GM23338 (cell line): ENCODE measurements at regions not wholly inside any gene's neighbourhood (a gene's known extent, or its start where the extent isn't known, plus 50 kb on each side); places are given as distances from the start of the nearest gene placed in this dataset.

Experiments
- ATAC-seq: fragments of 200-7000 bp; cut with Tn5 transposase; 3 replicates; pipeline ENCODE4 v1.9.1; 2020
- DNase-seq: peaks from one replicate; pipeline ENCODE4 v3.0.0-alpha.2; 2015; ENCODE audit warnings: low spot score
- H2AFZ ChIP-seq: fragments of 200-600 bp; sonication (generic); 2 replicates; pipeline ENCODE4 v1.8.0; 2016; ENCODE audit warnings: antibody characterized with exemption, mild to moderate bottlenecking, moderate library complexity
- H3F3A ChIP-seq: fragments of 200-600 bp; sonication (generic); replicated peaks from 2 replicates; pipeline ENCODE4 v1.8.0; 2017; ENCODE audit warnings: antibody characterized with exemption, mixed run types, low read depth
- H3K27ac ChIP-seq: fragments of 200-600 bp; sonication (generic); 2 replicates; pipeline ENCODE4 v1.6.1; 2016; ENCODE audit warnings: low read depth
- H3K27me3 ChIP-seq: fragments of 200-600 bp; sonication (generic); 2 replicates; pipeline ENCODE4 v1.8.0; 2016; ENCODE audit warnings: mild to moderate bottlenecking, mixed run types, moderate library complexity; ENCODE audit not compliant: insufficient read depth
- H3K36me3 ChIP-seq: fragments of 200-600 bp; sonication (generic); 2 replicates; pipeline ENCODE4 v1.8.0; 2016; ENCODE audit warnings: mild to moderate bottlenecking; ENCODE audit not compliant: insufficient read depth
- H3K4me1 ChIP-seq: fragments of 200-600 bp; sonication (generic); 2 replicates; pipeline ENCODE4 v1.8.0; 2016; ENCODE audit warnings: mild to moderate bottlenecking, moderate library complexity; ENCODE audit not compliant: insufficient read depth
- H3K4me2 ChIP-seq: fragments of 200-600 bp; sonication (generic); 2 replicates; pipeline ENCODE4 v1.7.1; 2017; ENCODE audit warnings: mixed run types
- H3K4me3 ChIP-seq: fragments of 200-600 bp; sonication (generic); 2 replicates; pipeline ENCODE4 v1.6.1; 2016; ENCODE audit warnings: mixed run types
- H3K79me2 ChIP-seq: fragments of 200-600 bp; sonication (generic); replicated peaks from 2 replicates; pipeline ENCODE4 v1.8.0; 2017; ENCODE audit warnings: mild to moderate bottlenecking; ENCODE audit not compliant: insufficient read depth
- H3K9me2 ChIP-seq: fragments of 200-600 bp; sonication (generic); 2 replicates; pipeline ENCODE4 v1.8.0; 2017; ENCODE audit not compliant: insufficient read depth
- H4K20me1 ChIP-seq: fragments of 200-600 bp; sonication (generic); replicated peaks from 2 replicates; pipeline ENCODE4 v1.8.0; 2017; ENCODE audit warnings: mild to moderate bottlenecking; ENCODE audit not compliant: insufficient read depth
- H3K27ac Mint-ChIP-seq: 2 replicates; pipeline ENCODE4 v1.8.0; 2020; ENCODE audit warnings: inconsistent platforms, mild to moderate bottlenecking, moderate library complexity, mixed read lengths
- H3K27me3 Mint-ChIP-seq: 3 replicates; pipeline ENCODE4 v1.8.0; 2022; ENCODE audit warnings: low read depth, mild to moderate bottlenecking, moderate library complexity, mixed read lengths, inconsistent platforms; ENCODE audit not compliant: insufficient read depth, poor library complexity
- H3K36me3 Mint-ChIP-seq: 3 replicates; pipeline ENCODE4 v1.8.0; 2021; ENCODE audit warnings: low read depth, mild to moderate bottlenecking, inconsistent platforms, moderate library complexity, mixed read lengths
- H3K4me1 Mint-ChIP-seq: 3 replicates; pipeline ENCODE4 v1.8.0; 2020; ENCODE audit warnings: mild to moderate bottlenecking, inconsistent platforms, mixed read lengths
- H3K4me3 Mint-ChIP-seq: 3 replicates; pipeline ENCODE4 v1.8.0; 2021; ENCODE audit warnings: moderate library complexity, mild to moderate bottlenecking, inconsistent platforms, mixed read lengths
- H3K9me3 Mint-ChIP-seq: 3 replicates; pipeline ENCODE4 v1.8.0; 2020; ENCODE audit warnings: moderate library complexity, mild to moderate bottlenecking, inconsistent platforms, mixed read lengths
- CTCF ChIP-seq, 2 experiments: fragments of 200-600 bp in 1 of 2; sonication (generic) in 1 of 2; conservative IDR thresholded peaks; 2 replicates each; pipeline versions ENCODE4 v1.5.1 to v1.6.1; 2016 to 2017; ENCODE audit warnings: antibody characterized with exemption in 2 of 2, low read depth in 2 of 2, mild to moderate bottlenecking in 2 of 2, moderate library complexity in 1 of 2
- ETS1 ChIP-seq: IDR thresholded peaks from 2 replicates; pipeline ENCODE4 v1.6.1; 2016; ENCODE audit warnings: antibody characterized with exemption
- EZH2 ChIP-seq: fragments of 200-600 bp; sonication (generic); IDR thresholded peaks from one replicate; pipeline ENCODE4 v1.8.0; 2017; ENCODE audit warnings: antibody characterized with exemption, mild to moderate bottlenecking, low read depth; ENCODE audit not compliant: unreplicated experiment
- EZH2phosphoT487 ChIP-seq: fragments of 200-600 bp; sonication (generic); IDR thresholded peaks from one replicate; pipeline ENCODE4 v1.8.1; 2018; ENCODE audit warnings: antibody characterized with exemption; ENCODE audit not compliant: unreplicated experiment
- JUNB ChIP-seq: IDR thresholded peaks from one replicate; pipeline ENCODE4 v1.6.1; 2016; ENCODE audit warnings: antibody characterized with exemption; ENCODE audit not compliant: unreplicated experiment
- POLR2AphosphoS5 ChIP-seq: IDR thresholded peaks from 2 replicates; pipeline ENCODE4 v1.6.1; 2016; ENCODE audit warnings: antibody characterized with exemption, low read depth
- REST ChIP-seq: IDR thresholded peaks from one replicate; pipeline ENCODE4 v1.6.1; 2018; ENCODE audit warnings: antibody characterized with exemption; ENCODE audit not compliant: unreplicated experiment
- STAT1 ChIP-seq: IDR thresholded peaks from one replicate; pipeline ENCODE4 v1.6.1; 2016; ENCODE audit warnings: antibody characterized with exemption; ENCODE audit not compliant: unreplicated experiment
- ZNF114 ChIP-seq: fragments of 250-450 bp; sonication (Bioruptor Pico); IDR thresholded peaks from 2 replicates; pipeline ENCODE4 v1.5.0; 2020; ENCODE audit warnings: mild to moderate bottlenecking, moderate library complexity
- ZNF331 ChIP-seq: fragments of 250-450 bp; sonication (Bioruptor Pico); IDR thresholded peaks from 2 replicates; pipeline ENCODE4 v1.5.0; 2020; ENCODE audit warnings: low read depth, mild to moderate bottlenecking, moderate library complexity
- ZNF462 ChIP-seq: fragments of 250-450 bp; sonication (Bioruptor Pico); IDR thresholded peaks from 2 replicates; pipeline ENCODE4 v1.5.0; 2020; ENCODE audit warnings: mild to moderate bottlenecking, moderate library complexity

- Histone ChIP-seq H3K9me2 (0 out of 2 replicates have a peak, but pooled peaks cover 3% of the 10 kb centered on the region), H3K27me3 (no peaks in the 10 kb centered on the region), H3K36me3 (no peaks in the 10 kb centered on the region), H3K27ac (no peak overlapping the region), H3K4me2 (no peak overlapping the region), H3K4me1 (no peaks in the 10 kb centered on the region), H2AFZ (no peak overlapping the region), H4K20me1 (no peaks in the 10 kb centered on the region), H3F3A (no peaks in the 10 kb centered on the region), H3K79me2 (no peaks in the 10 kb centered on the region), H3K4me3 (no peak overlapping the region)
- peaks cover 2% of the 10 kb centered on the region; the same call in 2 of the 3 replicates for H3K4me1 Mint-ChIP-seq
- no peaks in the 10 kb centered on the region for H3K36me3 Mint-ChIP-seq
- TF ChIP-seq ETS1 (no peak), POLR2AphosphoS5 (no peak), ZNF114 (no peak), STAT1 (no peak), EZH2 (no peak), ZNF331 (CRISPR knock-in tag) (no peak), JUNB (no peak), EZH2phosphoT487 (no peak), CTCF (conservative IDR thresholded peaks at IDR 0.05; ENCODE audit: low read depth in 2 of 2) (no peak), REST (no peak), ZNF462 (CRISPR knock-in tag) (no peak)
- H3K9me3 Mint-ChIP-seq = no peaks in the 10 kb centered on the region
- H3K4me3 Mint-ChIP-seq = no peak overlapping the region
- no peak for ATAC-seq
- no peak overlapping the region for H3K27ac Mint-ChIP-seq
- no peaks in the 10 kb centered on the region for H3K27me3 Mint-ChIP-seq
- no peak for DNase-seq
Observed at GRCh38 chr5:107247427-107247826, 423.3 kb downstream of the EFNA5 start.
